ENCODE measurements at regions not wholly inside any gene's neighbourhood (a gene's known extent, or its start where the extent isn't known, plus 50 kb on each side); places are given as distances from the start of the nearest gene placed in this dataset.

GRCh38 chr1:239244084-239244483, 142.3 kb upstream of the CHRM3 start:
- POLR2A ChIA-PET = no interaction called here
- Histone ChIP-seq H3K9me3 (replicated peaks; ENCODE audit: control insufficient read depth, insufficient read depth, low read length) (peaks cover 4% of the 10 kb centered on the region), H4K20me1 (replicated peaks; ENCODE audit: control insufficient read depth, extremely low read depth, insufficient read depth, low read length) (no peaks in the 10 kb centered on the region), H3K9ac (replicated peaks; ENCODE audit: extremely low read depth, insufficient read depth, low read length) (no peak overlapping the region), H3K27ac (ENCODE audit: insufficient read depth, low read depth, low read length) (no peak overlapping the region), H2AFZ (ENCODE audit: low read depth, low read length) (no peak overlapping the region), H3K79me2 (ENCODE audit: control insufficient read depth, insufficient read depth, low read length) (no peaks in the 10 kb centered on the region), H3K36me3 (ENCODE audit: control insufficient read depth in 2 of 2, extremely low read depth in 1 of 2, insufficient read depth in 2 of 2, low read length in 2 of 2) (no peaks in the 10 kb centered on the region), H3K9me1 (replicated peaks; ENCODE audit: control insufficient read depth, extremely low read depth, insufficient read depth, low read length) (no peaks in the 10 kb centered on the region), H3K27me3 (ENCODE audit: control insufficient read depth in 2 of 2, insufficient read depth in 2 of 2, low read length in 2 of 2) (no peaks in the 10 kb centered on the region), H3K4me1 (ENCODE audit: control insufficient read depth, extremely low read depth, insufficient read depth, low read length) (no peaks in the 10 kb centered on the region), H3K4me2 (ENCODE audit: insufficient read depth, low read length) (no peak overlapping the region), H3K4me3 (replicated peaks in 1 of 3; ENCODE audit: insufficient read depth in 1 of 3, low read depth in 1 of 3, low read length in 3 of 3) (no peak overlapping the region)
- BruUV-seq (replicated peaks) = no TSS peak
- intact Hi-C loops (cut with micrococcal nuclease) = no loop called here
- FAIRE-seq (no peak), DNase-seq (ENCODE audit: low read depth, low spot score) (no peak)
- no peak for TF ChIP-seq FOS (IDR thresholded peaks at IDR 0.05; ENCODE audit: borderline replicate concordance, insufficient read depth, low read length)
- no peak for TF ChIP-seq MYC (IDR thresholded peaks at IDR 0.05; ENCODE audit: low read depth, low read length)
- no peak for TF ChIP-seq JUN (IDR thresholded peaks at IDR 0.05; ENCODE audit: borderline replicate concordance, insufficient read depth, insufficient read length, low read depth)
- TF ChIP-seq CTCF (IDR thresholded peaks at IDR 0.05; ENCODE audit: extremely low read depth in 1 of 2, insufficient read depth in 1 of 2, low read depth in 1 of 2, low read length in 2 of 2) = no peak
- TF ChIP-seq POLR2A (IDR thresholded peaks at IDR 0.05; ENCODE audit: low read depth, low read length) = no peak
- TF ChIP-seq, protein P1, sequence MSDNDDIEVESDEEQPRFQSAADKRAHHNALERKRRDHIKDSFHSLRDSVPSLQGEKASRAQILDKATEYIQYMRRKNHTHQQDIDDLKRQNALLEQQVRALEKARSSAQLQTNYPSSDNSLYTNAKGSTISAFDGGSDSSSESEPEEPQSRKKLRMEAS (IDR thresholded peaks at IDR 0.05; ENCODE audit: insufficient read depth, insufficient read length) = no peak
- TF ChIP-seq GATA2 (IDR thresholded peaks at IDR 0.05; ENCODE audit: insufficient read depth, insufficient read length, low read depth, low read length) = no peak
- TF ChIP-seq EZH2 (IDR thresholded peaks at IDR 0.05; ENCODE audit: borderline replicate concordance, low read depth, low read length, severe bottlenecking) = no peak
- TF ChIP-seq POLR2AphosphoS5 (IDR thresholded peaks at IDR 0.05; ENCODE audit: insufficient read depth, low read depth, low read length) = no peak
- CTCF ChIA-PET = no interaction called here
- dilution Hi-C loops (cut with MboI; ENCODE audit: extremely low pct_ligation_motif_present, low sequenced_read_pairs) = no loop called here

Data from endothelial cell of umbilical vein (primary cell).